Endothelial cell of umbilical vein (primary cell): ENCODE measurements at regions not wholly inside any gene's neighbourhood (a gene's known extent, or its start where the extent isn't known, plus 50 kb on each side); places are given as distances from the start of the nearest gene placed in this dataset.

Experiments
- BruUV-seq: library from RNA; stranded (reverse); fragments of 400-500 nt; replicated peaks from 2 replicates; lab custom pipeline; 2021; lab: Mats Ljungman, UMichigan
- CTCF ChIA-PET: fragments of 300-600, 350-600 bp; sonication (Branson Sonifier 250); formaldehyde crosslinking; loops from one replicate; lab custom pipeline; 2021; ENCODE audit warnings: antibody characterized with exemption, inconsistent platforms; lab: Charles Lee
- POLR2A ChIA-PET: fragments of 300-600, 350-600 bp; sonication (Branson Sonifier 250); formaldehyde crosslinking; loops from one replicate; lab custom pipeline; 2021; ENCODE audit warnings: antibody characterized with exemption, inconsistent platforms; lab: Charles Lee
- DNase-seq: peaks from one replicate; pipeline ENCODE4 v3.0.0-alpha.2; 2011; ENCODE audit warnings: low read depth, low spot score
- FAIRE-seq: peaks from 2 replicates; lab custom pipeline; 2011; peaks lifted over from hg19 to GRCh38; lab: Jason Lieb, UNC
- H2AFZ ChIP-seq: 2 replicates; pipeline ENCODE4 v1.6.0; 2012; ENCODE audit warnings: low read depth, low read length, control low read depth, inconsistent platforms
- H3K27ac ChIP-seq: 2 replicates; pipeline ENCODE4 v1.5.1; 2011; ENCODE audit warnings: low read depth, mild to moderate bottlenecking, control low read depth, low read length, moderate library complexity; ENCODE audit not compliant: insufficient read depth
- H3K27me3 ChIP-seq, 2 experiments: 2 replicates each; pipeline versions ENCODE4 v1.6.0 to v1.6.1; 2011; ENCODE audit warnings: low read length in 2 of 2, mixed read lengths in 1 of 2; ENCODE audit not compliant: control insufficient read depth in 2 of 2, insufficient read depth in 2 of 2
- H3K36me3 ChIP-seq, 2 experiments: 2 replicates in 1 of 2; 3 replicates in 1 of 2; pipeline ENCODE4 v1.5.1; 2011; ENCODE audit warnings: low read length in 2 of 2, mild to moderate bottlenecking in 1 of 2, moderate library complexity in 1 of 2; ENCODE audit not compliant: control insufficient read depth in 2 of 2, insufficient read depth in 2 of 2; ENCODE audit errors: extremely low read depth in 1 of 2
- H3K4me1 ChIP-seq: 3 replicates; pipeline ENCODE4 v1.5.1; 2011; ENCODE audit warnings: mild to moderate bottlenecking, low read length; ENCODE audit not compliant: control insufficient read depth, insufficient read depth; ENCODE audit errors: extremely low read depth
- H3K4me2 ChIP-seq: 2 replicates; pipeline ENCODE4 v1.6.1; 2011; ENCODE audit warnings: low read length, control low read depth, mixed read lengths; ENCODE audit not compliant: insufficient read depth
- H3K4me3 ChIP-seq, 3 experiments: fragments of 200-600 bp in 1 of 3; sonication (generic), shearing (Covaris generic) in 1 of 3; replicated peaks in 1 of 3; 2 replicates each; pipeline ENCODE4 v1.5.1; 2011 to 2016; ENCODE audit warnings: control low read depth in 3 of 3, low read length in 3 of 3, mild to moderate bottlenecking in 2 of 3, inconsistent platforms in 1 of 3, low read depth in 1 of 3, moderate library complexity in 1 of 3; ENCODE audit not compliant: insufficient read depth in 1 of 3
- H3K79me2 ChIP-seq: 2 replicates; pipeline ENCODE4 v1.6.0; 2012; ENCODE audit warnings: low read length, inconsistent platforms; ENCODE audit not compliant: control insufficient read depth, insufficient read depth
- H3K9ac ChIP-seq: replicated peaks from 2 replicates; pipeline ENCODE3; 2011; ENCODE audit warnings: low read length, control low read depth; ENCODE audit not compliant: insufficient read depth; ENCODE audit errors: extremely low read depth
- H3K9me1 ChIP-seq: replicated peaks from 3 replicates; pipeline ENCODE4 v1.6.0; 2011; ENCODE audit warnings: mild to moderate bottlenecking, low read length; ENCODE audit not compliant: control insufficient read depth, insufficient read depth; ENCODE audit errors: extremely low read depth
- H3K9me3 ChIP-seq: replicated peaks from 2 replicates; pipeline ENCODE4 v1.5.1; 2012; ENCODE audit warnings: low read length, inconsistent platforms; ENCODE audit not compliant: control insufficient read depth, insufficient read depth
- H4K20me1 ChIP-seq: replicated peaks from 2 replicates; pipeline ENCODE3; 2011; ENCODE audit warnings: mild to moderate bottlenecking, low read length; ENCODE audit not compliant: control insufficient read depth, insufficient read depth; ENCODE audit errors: extremely low read depth
- EZH2 ChIP-seq: IDR thresholded peaks from 2 replicates; pipeline ENCODE4 v1.6.1; 2012; ENCODE audit warnings: borderline replicate concordance, low read depth, mild to moderate bottlenecking, moderate library complexity, low read length, inconsistent platforms; ENCODE audit not compliant: severe bottlenecking
- FOS ChIP-seq: IDR thresholded peaks from 2 replicates; pipeline ENCODE4 v1.6.1; 2011; ENCODE audit warnings: mild to moderate bottlenecking, low read length, moderate library complexity, borderline replicate concordance; ENCODE audit not compliant: insufficient read depth
- GATA2 ChIP-seq: IDR thresholded peaks from 2 replicates; pipeline ENCODE4 v1.7.0; 2011; ENCODE audit warnings: low read depth, mild to moderate bottlenecking, moderate library complexity, mixed read lengths, low read length; ENCODE audit not compliant: insufficient read length, insufficient read depth
- JUN ChIP-seq: IDR thresholded peaks from 2 replicates; pipeline ENCODE4 v1.6.1; 2011; ENCODE audit warnings: borderline replicate concordance, low read depth; ENCODE audit not compliant: insufficient read length, insufficient read depth
- MAX ChIP-seq: IDR thresholded peaks from 2 replicates; pipeline ENCODE4 v1.6.1; 2011; ENCODE audit not compliant: insufficient read depth, insufficient read length
- MYC ChIP-seq: IDR thresholded peaks from one replicate; pipeline ENCODE4 v1.6.1; 2011; ENCODE audit warnings: mild to moderate bottlenecking, low read depth, low read length
- POLR2A ChIP-seq: IDR thresholded peaks from 2 replicates; pipeline ENCODE4 v1.6.1; 2012; ENCODE audit warnings: low read depth, mild to moderate bottlenecking, control low read depth, low read length
- POLR2AphosphoS5 ChIP-seq: IDR thresholded peaks from 2 replicates; pipeline ENCODE4 v1.6.1; 2012; ENCODE audit warnings: low read depth, mild to moderate bottlenecking, control low read depth, low read length, moderate library complexity; ENCODE audit not compliant: insufficient read depth
- dilution Hi-C: fragments of 300-500 bp; cut with MboI; formaldehyde crosslinking; loops from one replicate; pipeline ENCODE4 v1.15.0; 2019; ENCODE audit warnings: low sequenced_read_pairs; ENCODE audit not compliant: extremely low pct_ligation_motif_present
- intact Hi-C: fragments of 100-400 bp; cut with micrococcal nuclease; formaldehyde crosslinking; loops from one replicate; pipeline ENCODE4 v1.10.0; 2022
- TF ChIP-seq, protein P1 (sequence below), 2 donors: IDR thresholded peaks; 1 replicate in 1 of 2; 2 replicates in 1 of 2; pipeline ENCODE4 v1.5.1; 2011; ENCODE audit warnings: low read length in 2 of 2, mild to moderate bottlenecking in 2 of 2, moderate library complexity in 2 of 2, control low read depth in 1 of 2, inconsistent platforms in 1 of 2, low read depth in 1 of 2; ENCODE audit not compliant: insufficient read depth in 1 of 2; ENCODE audit errors: extremely low read depth in 1 of 2

DNA sequence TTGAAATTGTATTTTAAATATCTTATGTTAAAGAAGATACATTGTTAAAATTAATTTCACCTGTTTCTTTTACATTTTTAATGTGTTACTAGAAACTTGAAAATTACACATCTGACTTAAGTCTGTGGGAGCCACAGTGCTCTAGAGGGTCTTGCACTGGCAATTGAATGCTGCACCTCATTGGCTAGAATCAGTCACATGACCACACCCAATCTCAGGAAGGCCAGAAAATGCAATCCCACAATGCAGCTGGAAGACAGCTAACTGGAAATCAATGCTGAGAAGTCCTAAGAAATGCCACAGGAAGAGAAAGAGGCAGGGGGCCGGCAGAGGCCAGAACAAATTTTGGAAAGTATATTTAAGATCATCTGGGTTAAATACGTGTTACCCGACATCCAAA lies 189.2 kb upstream of the POU3F3 start:
- H3K9me3 ChIP-seq: no peaks in the 10 kb centered on the region
- intact Hi-C loops (no loop called here), dilution Hi-C loops (no loop called here)
- H4K20me1 ChIP-seq: no peaks in the 10 kb centered on the region
- DNase-seq: no peak
- FAIRE-seq: no peak
- no peak overlapping the region for H3K4me2 ChIP-seq
- CTCF ChIA-PET: no interaction called here
- no peak overlapping the region for H3K4me3 ChIP-seq
- no peaks in the 10 kb centered on the region for H3K36me3 ChIP-seq
- BruUV-seq: no TSS peak
- no peak overlapping the region for H3K27ac ChIP-seq
- H3K9ac ChIP-seq: no peak overlapping the region
- H3K9me1 ChIP-seq: no peaks in the 10 kb centered on the region
- H3K79me2 ChIP-seq: no peaks in the 10 kb centered on the region
- no peak overlapping the region for H2AFZ ChIP-seq
- H3K27me3 ChIP-seq: no peaks in the 10 kb centered on the region
- no peaks in the 10 kb centered on the region for H3K4me1 ChIP-seq
- TF ChIP-seq GATA2 (no peak), POLR2AphosphoS5 (no peak), JUN (no peak), MAX (no peak), MYC (no peak), FOS (no peak), EZH2 (no peak), POLR2A (no peak)
- TF ChIP-seq, protein P1, sequence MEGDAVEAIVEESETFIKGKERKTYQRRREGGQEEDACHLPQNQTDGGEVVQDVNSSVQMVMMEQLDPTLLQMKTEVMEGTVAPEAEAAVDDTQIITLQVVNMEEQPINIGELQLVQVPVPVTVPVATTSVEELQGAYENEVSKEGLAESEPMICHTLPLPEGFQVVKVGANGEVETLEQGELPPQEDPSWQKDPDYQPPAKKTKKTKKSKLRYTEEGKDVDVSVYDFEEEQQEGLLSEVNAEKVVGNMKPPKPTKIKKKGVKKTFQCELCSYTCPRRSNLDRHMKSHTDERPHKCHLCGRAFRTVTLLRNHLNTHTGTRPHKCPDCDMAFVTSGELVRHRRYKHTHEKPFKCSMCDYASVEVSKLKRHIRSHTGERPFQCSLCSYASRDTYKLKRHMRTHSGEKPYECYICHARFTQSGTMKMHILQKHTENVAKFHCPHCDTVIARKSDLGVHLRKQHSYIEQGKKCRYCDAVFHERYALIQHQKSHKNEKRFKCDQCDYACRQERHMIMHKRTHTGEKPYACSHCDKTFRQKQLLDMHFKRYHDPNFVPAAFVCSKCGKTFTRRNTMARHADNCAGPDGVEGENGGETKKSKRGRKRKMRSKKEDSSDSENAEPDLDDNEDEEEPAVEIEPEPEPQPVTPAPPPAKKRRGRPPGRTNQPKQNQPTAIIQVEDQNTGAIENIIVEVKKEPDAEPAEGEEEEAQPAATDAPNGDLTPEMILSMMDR (IDR thresholded peaks at IDR 0.05; ENCODE audit: extremely low read depth in 1 of 2, insufficient read depth in 1 of 2, low read depth in 1 of 2, low read length in 2 of 2): no peak
- POLR2A ChIA-PET: no interaction called here
